Esophagus squamous epithelium (tissue), 5 donors: ENCODE measurements at regions not wholly inside any gene's neighbourhood (a gene's known extent, or its start where the extent isn't known, plus 50 kb on each side); places are given as distances from the start of the nearest gene placed in this dataset.

Experiments used
- DNase-seq: peaks from one replicate; lab custom pipeline; 2025; lab: John Stamatoyannopoulos, UW
- H3K27ac ChIP-seq, 4 donors: fragments of 200-600 bp; sonication (generic); one replicate each; pipeline ENCODE4 v1.5.1; 2016 to 2019; ENCODE audit warnings: mild to moderate bottlenecking in 1 of 4
- H3K27me3 ChIP-seq, 4 donors: fragments of 200-600 bp; sonication (generic); 1 replicate in 3 of 4; 2 replicates in 1 of 4; pipeline versions ENCODE4 v1.5.1 to v1.6.0; 2017 to 2021; ENCODE audit warnings: antibody characterized with exemption in 1 of 4
- H3K36me3 ChIP-seq, 3 donors: fragments of 200-600 bp; sonication (generic); one replicate each; pipeline ENCODE4 v1.5.1; 2016 to 2019
- H3K4me1 ChIP-seq, 3 donors: fragments of 200-600 bp; sonication (generic); one replicate each; pipeline ENCODE4 v1.5.1; 2017 to 2019
- H3K4me3 ChIP-seq, 4 donors: fragments of 200-600 bp; sonication (generic); 1 replicate in 3 of 4; 2 replicates in 1 of 4; pipeline ENCODE4 v1.5.1; 2016 to 2019; ENCODE audit warnings: mild to moderate bottlenecking in 2 of 4, moderate library complexity in 1 of 4
- H3K9me3 ChIP-seq, 3 donors: fragments of 200-600 bp; sonication (generic); one replicate each; pipeline ENCODE4 v1.5.1; 2016 to 2019
- CTCF ChIP-seq, 6 experiments: fragments of 450-650 bp in 4 of 6; fragments of 200-600 bp in 2 of 6; sonication (generic) in 2 of 6; IDR thresholded peaks; one replicate each; pipeline ENCODE4 v1.5.1; 2016 to 2019; ENCODE audit warnings: antibody characterized with exemption in 6 of 6, mild to moderate bottlenecking in 4 of 6, moderate library complexity in 4 of 6
- POLR2A ChIP-seq, 4 donors: fragments of 450-650 bp; IDR thresholded peaks; one replicate each; pipeline ENCODE4 v1.6.1; 2017; ENCODE audit warnings: antibody characterized with exemption in 4 of 4, mild to moderate bottlenecking in 4 of 4, moderate library complexity in 3 of 4
- WGBS, 2 donors: methylation state at CpG; one replicate each; pipeline ENCODE4 v1.1.5; 2018; 5-methylcytosine and 5-hydroxymethylcytosine counted together
- intact Hi-C: fragments of 100-400 bp; cut with DNase I; formaldehyde crosslinking; loops from one replicate; pipeline ENCODE4 v1.15.0; 2022
- donor health status: DM: yes; HTN: yes; CAD: no.

GRCh38 chr21:38170704-38171682, 85.8 kb upstream of the KCNJ15 start:
- Histone ChIP-seq H3K9me3 (no peaks in the 10 kb centered on the region), H3K36me3 (no peaks in the 10 kb centered on the region), H3K4me3 (no peak overlapping the region), H3K27me3 (no peaks in the 10 kb centered on the region), H3K4me1 (peaks cover 0 to 11% (median 4%) of the 10 kb centered on the region in 3 donors), H3K27ac (no peak overlapping the region)
- intact Hi-C loops: no loop called here
- 74 to 84% methylated on average over 8 of the region's 8 CpGs for WGBS, 2 donors
- no peak for DNase-seq
- TF ChIP-seq CTCF (IDR thresholded peaks at IDR 0.05) (no peak), POLR2A (IDR thresholded peaks at IDR 0.05) (no peak)

- no peak overlapping the region for H3K27ac ChIP-seq
- no peak for DNase-seq
Observed at GRCh38 chr21:38171723-38172344, 85.0 kb upstream of the KCNJ15 start.

GRCh38 chr21:38173276-38174035, 83.3 kb upstream of the KCNJ15 start:
- Histone ChIP-seq H3K27ac (no peak overlapping the region), H3K4me3 (no peak overlapping the region), H3K9me3 (no peaks in the 10 kb centered on the region), H3K4me1 (peaks cover 0 to 6% (median 4%) of the 10 kb centered on the region in 3 donors), H3K27me3 (no peaks in the 10 kb centered on the region), H3K36me3 (no peaks in the 10 kb centered on the region)
- TF ChIP-seq CTCF (IDR thresholded peaks at IDR 0.05) (no peak), POLR2A (IDR thresholded peaks at IDR 0.05) (no peak)
- no peak for DNase-seq
- WGBS, 2 donors: 71 to 78% methylated on average over 3 of the region's 3 CpGs
- intact Hi-C loops: no loop called here

More at GRCh38 chr21:38171723-38172344, 85.0 kb upstream of the KCNJ15 start:
- 67 to 74% methylated on average over 9 to 11 of the region's 12 CpGs for WGBS, 2 donors
- TF ChIP-seq CTCF (IDR thresholded peaks at IDR 0.05): no peak
- TF ChIP-seq POLR2A (IDR thresholded peaks at IDR 0.05): no peak
- Histone ChIP-seq H3K4me1 (peaks cover 0 to 6% (median 4%) of the 10 kb centered on the region in 3 donors), H3K27me3 (no peaks in the 10 kb centered on the region), H3K9me3 (no peaks in the 10 kb centered on the region), H3K36me3 (no peaks in the 10 kb centered on the region), H3K4me3 (no peak overlapping the region)
- intact Hi-C loops: no loop called here

- TF ChIP-seq CTCF (IDR thresholded peaks at IDR 0.05) (no peak), POLR2A (IDR thresholded peaks at IDR 0.05) (no peak)
- Histone ChIP-seq H3K27me3 (no peaks in the 10 kb centered on the region), H3K9me3 (no peaks in the 10 kb centered on the region), H3K4me1 (peaks cover 0 to 5% (median 4%) of the 10 kb centered on the region in 3 donors), H3K27ac (no peak overlapping the region), H3K36me3 (no peaks in the 10 kb centered on the region), H3K4me3 (no peak overlapping the region)
- no peak for DNase-seq
- intact Hi-C loops: no loop called here
- whole genome bisulfite sequencing, 2 donors: 31 to 48% methylated on average over 1 of the region's 1 CpG
Observed at GRCh38 chr21:38175306-38175705, 81.5 kb upstream of the KCNJ15 start.
